ENCODE measurements at regions not wholly inside any gene's neighbourhood (a gene's known extent, or its start where the extent isn't known, plus 50 kb on each side); places are given as distances from the start of the nearest gene placed in this dataset.

- TF ChIP-seq CTCF (IDR thresholded peaks at IDR 0.05; ENCODE audit: insufficient read depth, low read length, poor library complexity, severe bottlenecking): no peak
- TF ChIP-seq EZH2phosphoT487 (conservative IDR thresholded peaks at IDR 0.05; ENCODE audit: low read length): no peak
These were observed 125.3 kb upstream of the RAI2 start for GRCh38 chrX:17986440-17986839.

Measured in SU-DHL-6 (cell line).